A549 (cell line): ENCODE measurements at regions not wholly inside any gene's neighbourhood (a gene's known extent, or its start where the extent isn't known, plus 50 kb on each side); places are given as distances from the start of the nearest gene placed in this dataset.

ENCODE experiments used
- ATAC-seq, 2 experiments: fragments of 200-7000 bp in 1 of 2; fragments of >200 bp in 1 of 2; cut with Nextera tagmentation in 1 of 2; cut with Tn5 transposase in 1 of 2; 3 replicates each; pipeline versions ENCODE4 v1.8.0 to v1.9.1; 2018 to 2020; ENCODE audit warnings: mild to moderate bottlenecking in 1 of 2, moderate library complexity in 1 of 2
- CTCF ChIA-PET: fragments of 300-600 bp; sonication (Branson Sonifier 250); formaldehyde crosslinking; extraction: SDS; loops from one replicate; lab custom pipeline; 2021; ENCODE audit warnings: antibody characterized with exemption, inconsistent platforms; lab: Yijun Ruan, JAX
- POLR2A ChIA-PET: fragments of 350-600 bp; formaldehyde crosslinking; extraction: SDS; loops from one replicate; lab custom pipeline; 2021; ENCODE audit warnings: antibody characterized with exemption, inconsistent platforms; lab: Yijun Ruan, JAX
- DNase-seq, 2 experiments: peaks; one replicate each; pipeline versions ENCODE4 v3.0.0 to v3.0.0-alpha.2; 2011 to 2016; ENCODE audit warnings: low read depth in 1 of 2, low spot score in 1 of 2
- FAIRE-seq: peaks from 2 replicates; lab custom pipeline; 2011; peaks lifted over from hg19 to GRCh38; lab: Jason Lieb, UNC
- H3K27ac ChIP-seq, 2 experiments: fragments of >200 bp; sonication (Bioruptor Twin); formaldehyde crosslinking; 3 replicates each; pipeline ENCODE4 v1.5.1; 2016 to 2017
- H3K4me1 ChIP-seq: fragments of >200 bp; sonication (Bioruptor Twin); formaldehyde crosslinking; 3 replicates; pipeline ENCODE4 v1.6.1; 2016
- H3K4me2 ChIP-seq: fragments of >200 bp; sonication (Bioruptor Twin); formaldehyde crosslinking; 3 replicates; pipeline ENCODE4 v1.6.1; 2016
- H3K4me3 ChIP-seq: fragments of >200 bp; sonication (Bioruptor Twin); formaldehyde crosslinking; 3 replicates; pipeline ENCODE4 v1.5.1; 2016
- H3K9me3 ChIP-seq: fragments of >200 bp; sonication (Bioruptor Twin); formaldehyde crosslinking; 3 replicates; pipeline ENCODE4 v1.6.1; 2016
- BHLHE40 ChIP-seq: IDR thresholded peaks from 2 replicates; pipeline ENCODE4 v1.6.1; 2012; ENCODE audit warnings: low read depth, low read length, inconsistent platforms
- CHD2 ChIP-seq: fragments of 150-350 bp; IDR thresholded peaks from 2 replicates; pipeline ENCODE4 v1.6.1; 2014; ENCODE audit warnings: low read length; ENCODE audit not compliant: partially characterized antibody
- CHD4 ChIP-seq: fragments of 200-600 bp; sonication (generic); IDR thresholded peaks from 2 replicates; pipeline ENCODE4 v1.6.1; 2016; ENCODE audit warnings: antibody characterized with exemption, mild to moderate bottlenecking, borderline replicate concordance
- CTCF ChIP-seq: fragments of >200 bp; sonication (Bioruptor Twin); formaldehyde crosslinking; IDR thresholded peaks from 3 replicates; pipeline ENCODE4 v1.5.1; 2016
- E2F6 ChIP-seq: IDR thresholded peaks from 2 replicates; pipeline ENCODE4 v1.6.1; 2012; ENCODE audit warnings: low read depth, borderline replicate concordance
- EP300 ChIP-seq, 2 experiments: fragments of >200 bp; sonication (Bioruptor Twin); formaldehyde crosslinking; IDR thresholded peaks; 2 replicates in 1 of 2; 3 replicates in 1 of 2; pipeline ENCODE4 v1.6.1; 2016 to 2017
- ESRRA ChIP-seq: fragments of 150-350 bp; IDR thresholded peaks from 2 replicates; pipeline ENCODE4 v1.6.1; 2014; ENCODE audit warnings: mild to moderate bottlenecking, low read length, borderline replicate concordance
- FOSB ChIP-seq: fragments of 250-450 bp; sonication (Bioruptor Pico); IDR thresholded peaks from 2 replicates; pipeline ENCODE4 v1.5.0; 2020; ENCODE audit warnings: mild to moderate bottlenecking, moderate library complexity
- FOXS1 ChIP-seq: fragments of 250-450 bp; sonication (Bioruptor Pico); IDR thresholded peaks from 2 replicates; pipeline ENCODE4 v1.5.0; 2020; ENCODE audit warnings: mild to moderate bottlenecking, moderate library complexity
- HES2 ChIP-seq: fragments of >200 bp; sonication (Bioruptor Twin); formaldehyde crosslinking; IDR thresholded peaks from 2 replicates; pipeline ENCODE4 v1.6.1; 2016
- HEYL ChIP-seq: fragments of 250-450 bp; sonication (Bioruptor Pico); IDR thresholded peaks from 2 replicates; pipeline ENCODE4 v1.8.0; 2021; ENCODE audit warnings: mild to moderate bottlenecking, moderate library complexity
- HOXB5 ChIP-seq: fragments of 250-450 bp; sonication (Bioruptor Pico); IDR thresholded peaks from 2 replicates; pipeline ENCODE4 v1.5.0; 2020; ENCODE audit warnings: mild to moderate bottlenecking, moderate library complexity
- JUNB ChIP-seq: fragments of >200 bp; sonication (Bioruptor Twin); formaldehyde crosslinking; IDR thresholded peaks from 2 replicates; pipeline ENCODE4 v1.6.1; 2016
- KDM5A ChIP-seq: fragments of 200-600 bp; sonication (generic); IDR thresholded peaks from 2 replicates; pipeline ENCODE4 v1.6.1; 2016; ENCODE audit warnings: antibody characterized with exemption, mild to moderate bottlenecking
- MAZ ChIP-seq: fragments of 150-350 bp; IDR thresholded peaks from 2 replicates; pipeline ENCODE4 v1.6.1; 2014; ENCODE audit warnings: antibody characterized with exemption, low read depth, low read length, borderline replicate concordance
- NFE2L2 ChIP-seq: fragments of 150-350 bp; conservative IDR thresholded peaks from 2 replicates; pipeline ENCODE4 v1.6.1; 2014; ENCODE audit warnings: low read length
- NPAS2 ChIP-seq: fragments of 250-450 bp; sonication (Bioruptor Pico); IDR thresholded peaks from 2 replicates; pipeline ENCODE4 v1.8.0; 2022; ENCODE audit warnings: mild to moderate bottlenecking, moderate library complexity, borderline replicate concordance
- POLR2A ChIP-seq: IDR thresholded peaks from 2 replicates; pipeline ENCODE4 v1.6.1; 2012; ENCODE audit warnings: mild to moderate bottlenecking, low read length
- RARB ChIP-seq: fragments of 250-450 bp; sonication (Bioruptor Pico); IDR thresholded peaks from 2 replicates; pipeline ENCODE4 v1.8.0; 2021; ENCODE audit warnings: mild to moderate bottlenecking, moderate library complexity
- RCOR1 ChIP-seq: fragments of 150-350 bp; IDR thresholded peaks from 2 replicates; pipeline ENCODE4 v1.6.1; 2014; ENCODE audit warnings: antibody characterized with exemption, low read length, low read depth
- RNF2 ChIP-seq: fragments of 200-600 bp; sonication (generic); IDR thresholded peaks from 2 replicates; pipeline ENCODE4 v1.6.1; 2016; ENCODE audit warnings: low read depth, mild to moderate bottlenecking, antibody characterized with exemption, moderate library complexity, borderline replicate concordance
- SMC3 ChIP-seq: fragments of >200 bp; sonication (Bioruptor Twin); formaldehyde crosslinking; IDR thresholded peaks from 3 replicates; pipeline ENCODE4 v1.6.1; 2018; ENCODE audit warnings: inconsistent platforms
- TFCP2L1 ChIP-seq: fragments of 250-450 bp; sonication (Bioruptor Pico); IDR thresholded peaks from 2 replicates; pipeline ENCODE4 v1.5.0; 2021; ENCODE audit warnings: mild to moderate bottlenecking
- TP53 ChIP-seq: fragments of 250-450 bp; sonication (Bioruptor Pico); IDR thresholded peaks from 2 replicates; pipeline ENCODE4 v1.5.0; 2021; ENCODE audit warnings: mild to moderate bottlenecking, moderate library complexity
- USF2 ChIP-seq: fragments of 450-650 bp; IDR thresholded peaks from 2 replicates; pipeline ENCODE4 v1.6.1; 2014; ENCODE audit warnings: antibody characterized with exemption
- ZC3H11A ChIP-seq: fragments of 450-650 bp; IDR thresholded peaks from 2 replicates; pipeline ENCODE4 v1.6.1; 2014; ENCODE audit warnings: antibody characterized with exemption, mild to moderate bottlenecking
- ZNF302 ChIP-seq: fragments of 250-450 bp; sonication (Bioruptor Pico); IDR thresholded peaks from 2 replicates; pipeline ENCODE4 v1.9.0; 2021; ENCODE audit warnings: inconsistent platforms, mild to moderate bottlenecking, moderate library complexity
- WGBS: methylation state at CpG from one replicate; pipeline ENCODE4 v1.1.6; 2017; ENCODE audit errors: missing lambda C conversion rate; 5-methylcytosine and 5-hydroxymethylcytosine counted together
- TF ChIP-seq, protein P1 (sequence below): fragments of 250-450 bp; sonication (Bioruptor Pico); IDR thresholded peaks from 2 replicates; pipeline ENCODE4 v1.5.0; 2021; ENCODE audit warnings: mild to moderate bottlenecking, moderate library complexity, borderline replicate concordance
- TF ChIP-seq, protein P2 (sequence below): IDR thresholded peaks from 2 replicates; pipeline ENCODE4 v1.6.1; 2012

GRCh38 chr10:70950037-70950436 lies 61.7 kb upstream of the PCBD1 start:
- DNase-seq (no peak), FAIRE-seq (no peak), ATAC-seq (no peak)
- no peak overlapping the region for H3K4me3 ChIP-seq
- CTCF ChIA-PET, result interaction anchor here (1.3 kb wide), 1 partner anchor 334 kb away, joined by 4 read pairs; no protein-coding TSS in a partner anchor
- H3K9me3 ChIP-seq, result no peaks in the 10 kb centered on the region
- no peaks in the 10 kb centered on the region for H3K4me1 ChIP-seq
- no peak overlapping the region for H3K27ac ChIP-seq
- no peak for TF ChIP-seq HOXB5 (CRISPR knock-in tag)
- TF ChIP-seq ZC3H11A, result no peak
- TF ChIP-seq RCOR1, result no peak
- no peak for TF ChIP-seq RNF2
- TF ChIP-seq EP300 (IDR thresholded peaks at IDR 0.05), result no peak
- no peak for TF ChIP-seq HEYL (CRISPR knock-in tag)
- TF ChIP-seq CHD2, result no peak
- no peak for TF ChIP-seq HES2
- TF ChIP-seq JUNB, result no peak
- TF ChIP-seq, protein P1, sequence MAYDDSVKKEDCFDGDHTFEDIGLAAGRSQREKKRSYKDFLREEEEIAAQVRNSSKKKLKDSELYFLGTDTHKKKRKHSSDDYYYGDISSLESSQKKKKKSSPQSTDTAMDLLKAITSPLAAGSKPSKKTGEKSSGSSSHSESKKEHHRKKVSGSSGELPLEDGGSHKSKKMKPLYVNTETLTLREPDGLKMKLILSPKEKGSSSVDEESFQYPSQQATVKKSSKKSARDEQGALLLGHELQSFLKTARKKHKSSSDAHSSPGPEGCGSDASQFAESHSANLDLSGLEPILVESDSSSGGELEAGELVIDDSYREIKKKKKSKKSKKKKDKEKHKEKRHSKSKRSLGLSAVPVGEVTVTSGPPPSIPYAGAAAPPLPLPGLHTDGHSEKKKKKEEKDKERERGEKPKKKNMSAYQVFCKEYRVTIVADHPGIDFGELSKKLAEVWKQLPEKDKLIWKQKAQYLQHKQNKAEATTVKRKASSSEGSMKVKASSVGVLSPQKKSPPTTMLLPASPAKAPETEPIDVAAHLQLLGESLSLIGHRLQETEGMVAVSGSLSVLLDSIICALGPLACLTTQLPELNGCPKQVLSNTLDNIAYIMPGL (CRISPR knock-in tag), result no peak
- TF ChIP-seq, protein P2, sequence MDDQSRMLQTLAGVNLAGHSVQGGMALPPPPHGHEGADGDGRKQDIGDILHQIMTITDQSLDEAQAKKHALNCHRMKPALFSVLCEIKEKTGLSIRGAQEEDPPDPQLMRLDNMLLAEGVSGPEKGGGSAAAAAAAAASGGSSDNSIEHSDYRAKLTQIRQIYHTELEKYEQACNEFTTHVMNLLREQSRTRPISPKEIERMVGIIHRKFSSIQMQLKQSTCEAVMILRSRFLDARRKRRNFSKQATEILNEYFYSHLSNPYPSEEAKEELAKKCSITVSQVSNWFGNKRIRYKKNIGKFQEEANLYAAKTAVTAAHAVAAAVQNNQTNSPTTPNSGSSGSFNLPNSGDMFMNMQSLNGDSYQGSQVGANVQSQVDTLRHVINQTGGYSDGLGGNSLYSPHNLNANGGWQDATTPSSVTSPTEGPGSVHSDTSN, result no peak
- TF ChIP-seq TP53 (CRISPR knock-in tag), result no peak
- no peak for TF ChIP-seq POLR2A
- TF ChIP-seq BHLHE40, result no peak
- no peak for TF ChIP-seq NPAS2 (CRISPR knock-in tag)
- no peak for TF ChIP-seq TFCP2L1
- no peak for TF ChIP-seq CHD4
- no peak for TF ChIP-seq SMC3
- POLR2A ChIA-PET, result no interaction called here
- no peak overlapping the region for H3K4me2 ChIP-seq
- 29% methylated on average over 5 of the region's 5 CpGs for WGBS

DNA sequence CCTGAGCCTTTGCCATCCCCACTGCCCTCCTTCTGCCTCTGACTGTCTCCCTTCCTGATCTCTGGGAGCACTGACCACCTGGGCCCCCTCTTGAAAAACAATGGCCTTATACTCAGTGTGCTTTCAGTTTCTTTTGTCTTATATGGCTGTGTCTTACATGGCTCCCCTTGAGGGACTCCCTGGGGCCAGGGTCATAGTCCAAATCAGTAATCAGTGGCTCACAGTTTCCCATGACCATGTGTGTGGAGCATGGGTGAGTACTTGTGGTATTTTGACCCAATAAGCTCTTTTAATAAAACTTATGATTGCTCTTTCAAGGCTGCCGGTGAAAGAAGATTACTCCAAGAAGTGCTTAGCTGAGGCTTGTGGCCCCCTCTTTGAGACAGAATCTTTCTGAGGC lies 62.4 kb upstream of the PCBD1 start:
- Histone ChIP-seq H3K9me3 (no peaks in the 10 kb centered on the region), H3K4me2 (no peak overlapping the region), H3K4me1 (no peaks in the 10 kb centered on the region), H3K27ac (no peak overlapping the region), H3K4me3 (no peak overlapping the region)
- DNase-seq (no peak), FAIRE-seq (no peak), ATAC-seq (no peak)
- POLR2A ChIA-PET, result no interaction called here
- TF ChIP-seq USF2 (no peak), FOSB (CRISPR knock-in tag) (no peak), ZNF302 (CRISPR knock-in tag) (no peak), ESRRA (no peak), BHLHE40 (no peak), HES2 (no peak), NFE2L2 (no peak), FOXS1 (CRISPR knock-in tag) (no peak), CTCF (no peak), MAZ (no peak), CHD4 (no peak), POLR2A (no peak), E2F6 (no peak), KDM5A (no peak), RARB (no peak)
- TF ChIP-seq, protein P2, result no peak
- 92% methylated on average over 1 of the region's 1 CpG for WGBS
- CTCF ChIA-PET, result interaction anchor here (0.8 to 3.0 kb wide), 4 partner anchors 25 to 333 kb away, joined by 3 to 14 read pairs (median 4); no protein-coding TSS in a partner anchor
